Body of pancreas (tissue), 4 donors: ENCODE measurements at regions not wholly inside any gene's neighbourhood (a gene's known extent, or its start where the extent isn't known, plus 50 kb on each side); places are given as distances from the start of the nearest gene placed in this dataset.

Experiments used
- ATAC-seq: fragments of 150-250 bp; one replicate; pipeline ENCODE4 v1.9.1; 2016
- DNase-seq, 4 donors: peaks; one replicate each; pipeline ENCODE4 v3.0.0-alpha.2; 2019
- H3K27ac ChIP-seq, 4 donors: fragments of 200-600 bp; sonication (generic); 1 replicate in 3 of 4; 2 replicates in 1 of 4; pipeline versions ENCODE4 v1.5.1 to v1.6.1; 2016 to 2019; ENCODE audit warnings: mild to moderate bottlenecking in 1 of 4, mixed read lengths in 1 of 4, moderate library complexity in 1 of 4
- H3K27me3 ChIP-seq, 2 donors: fragments of 200-600 bp; sonication (generic); one replicate each; pipeline ENCODE4 v1.6.0; 2016; ENCODE audit warnings: mild to moderate bottlenecking in 1 of 2
- H3K36me3 ChIP-seq, 2 donors: fragments of 200-600 bp; sonication (generic); replicated peaks in 1 of 2; 2 replicates each; pipeline ENCODE4 v1.5.1; 2016; ENCODE audit warnings: low read depth in 2 of 2; ENCODE audit not compliant: insufficient read depth in 1 of 2
- H3K4me1 ChIP-seq: fragments of 200-600 bp; sonication (generic); one replicate; pipeline ENCODE4 v1.6.0; 2016
- H3K4me3 ChIP-seq, 2 donors: fragments of 200-600 bp; sonication (generic); 1 replicate in 1 of 2; 2 replicates in 1 of 2; pipeline ENCODE4 v1.5.1; 2016 to 2019
- H3K9me3 ChIP-seq, 3 donors: fragments of 200-600 bp; sonication (generic); 1 replicate in 2 of 3; 2 replicates in 1 of 3; pipeline ENCODE4 v1.5.1; 2016
- POLR2A ChIP-seq, 3 donors: fragments of 450-650 bp; IDR thresholded peaks; one replicate each; pipeline ENCODE4 v1.6.1; 2016; ENCODE audit warnings: antibody characterized with exemption in 3 of 3, mild to moderate bottlenecking in 2 of 3
- WGBS, 2 donors: methylation state at CpG; one replicate each; pipeline ENCODE4 v1.1.5; 2017; 5-methylcytosine and 5-hydroxymethylcytosine counted together
- intact Hi-C: fragments of 100-400 bp; cut with DNase I; formaldehyde crosslinking; loops from one replicate; pipeline ENCODE4 v1.15.1; 2023
- TF ChIP-seq, protein P1 (sequence below), 7 experiments: fragments of 450-650 bp in 4 of 7; fragments of 200-600 bp in 3 of 7; sonication (generic) in 3 of 7; IDR thresholded peaks; one replicate each; pipeline ENCODE4 v1.5.1; 2016 to 2019; ENCODE audit warnings: antibody characterized with exemption in 7 of 7

GRCh38 chr5:56605231-56605630 lies 210.1 kb upstream of the MAP3K1 start:
- intact Hi-C loops = no loop called here
- 85 to 93% methylated on average over 5 of the region's 5 CpGs for WGBS, 2 donors
- no peaks in the 10 kb centered on the region for H3K27me3 ChIP-seq
- H3K27ac ChIP-seq = no peak overlapping the region
- DNase-seq (no peak), ATAC-seq (no peak)
- no peaks in the 10 kb centered on the region for H3K4me1 ChIP-seq
- no peak overlapping the region for H3K4me3 ChIP-seq
- no peaks in the 10 kb centered on the region for H3K9me3 ChIP-seq
- H3K36me3 ChIP-seq = no peaks in the 10 kb centered on the region
- no peak for TF ChIP-seq POLR2A (IDR thresholded peaks at IDR 0.05)
- TF ChIP-seq, protein P1, sequence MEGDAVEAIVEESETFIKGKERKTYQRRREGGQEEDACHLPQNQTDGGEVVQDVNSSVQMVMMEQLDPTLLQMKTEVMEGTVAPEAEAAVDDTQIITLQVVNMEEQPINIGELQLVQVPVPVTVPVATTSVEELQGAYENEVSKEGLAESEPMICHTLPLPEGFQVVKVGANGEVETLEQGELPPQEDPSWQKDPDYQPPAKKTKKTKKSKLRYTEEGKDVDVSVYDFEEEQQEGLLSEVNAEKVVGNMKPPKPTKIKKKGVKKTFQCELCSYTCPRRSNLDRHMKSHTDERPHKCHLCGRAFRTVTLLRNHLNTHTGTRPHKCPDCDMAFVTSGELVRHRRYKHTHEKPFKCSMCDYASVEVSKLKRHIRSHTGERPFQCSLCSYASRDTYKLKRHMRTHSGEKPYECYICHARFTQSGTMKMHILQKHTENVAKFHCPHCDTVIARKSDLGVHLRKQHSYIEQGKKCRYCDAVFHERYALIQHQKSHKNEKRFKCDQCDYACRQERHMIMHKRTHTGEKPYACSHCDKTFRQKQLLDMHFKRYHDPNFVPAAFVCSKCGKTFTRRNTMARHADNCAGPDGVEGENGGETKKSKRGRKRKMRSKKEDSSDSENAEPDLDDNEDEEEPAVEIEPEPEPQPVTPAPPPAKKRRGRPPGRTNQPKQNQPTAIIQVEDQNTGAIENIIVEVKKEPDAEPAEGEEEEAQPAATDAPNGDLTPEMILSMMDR (IDR thresholded peaks at IDR 0.05) = no peak

- H3K4me3 ChIP-seq = no peak overlapping the region
- H3K9me3 ChIP-seq = no peaks in the 10 kb centered on the region
- TF ChIP-seq, protein P1 (IDR thresholded peaks at IDR 0.05) = no peak
- no peak for TF ChIP-seq POLR2A (IDR thresholded peaks at IDR 0.05)
- intact Hi-C loops = no loop called here
- no peaks in the 10 kb centered on the region for H3K36me3 ChIP-seq
- DNase-seq (no peak), ATAC-seq (no peak)
- WGBS, 2 donors = 78 to 79% methylated on average over 3 of the region's 3 CpGs
- no peaks in the 10 kb centered on the region for H3K4me1 ChIP-seq
- H3K27me3 ChIP-seq = no peaks in the 10 kb centered on the region
- no peak overlapping the region for H3K27ac ChIP-seq
These were observed 213.7 kb upstream of the MAP3K1 start for GRCh38 chr5:56601641-56602071.

DNA sequence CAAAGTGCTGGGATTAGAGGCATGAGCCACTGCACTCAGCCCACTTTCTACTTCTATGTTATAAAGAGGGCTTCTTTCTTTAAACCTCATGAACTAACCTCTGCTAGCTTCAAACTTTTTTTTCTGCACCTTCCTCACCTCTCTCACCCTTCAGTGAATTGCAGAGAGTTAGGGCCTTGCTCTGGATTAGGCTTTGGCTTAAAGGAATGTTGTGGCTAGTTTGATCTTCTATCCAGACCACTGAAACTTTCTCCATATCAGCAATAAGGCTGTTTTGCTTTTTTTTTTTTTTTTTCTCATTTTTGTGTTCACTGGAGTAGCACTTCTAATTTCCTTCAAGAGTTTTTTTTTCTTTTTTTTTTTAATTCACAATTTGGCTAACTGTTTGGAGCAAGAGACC lies 216.4 kb upstream of the MAP3K1 start:
- Histone ChIP-seq H3K27ac (no peak overlapping the region), H3K9me3 (no peaks in the 10 kb centered on the region), H3K4me1 (no peaks in the 10 kb centered on the region), H3K36me3 (no peaks in the 10 kb centered on the region), H3K4me3 (no peak overlapping the region), H3K27me3 (no peaks in the 10 kb centered on the region)
- DNase-seq (no peak), ATAC-seq (no peak)
- TF ChIP-seq POLR2A (IDR thresholded peaks at IDR 0.05) = no peak
- TF ChIP-seq, protein P1 (IDR thresholded peaks at IDR 0.05) = no peak
- intact Hi-C loops = no loop called here

DNA sequence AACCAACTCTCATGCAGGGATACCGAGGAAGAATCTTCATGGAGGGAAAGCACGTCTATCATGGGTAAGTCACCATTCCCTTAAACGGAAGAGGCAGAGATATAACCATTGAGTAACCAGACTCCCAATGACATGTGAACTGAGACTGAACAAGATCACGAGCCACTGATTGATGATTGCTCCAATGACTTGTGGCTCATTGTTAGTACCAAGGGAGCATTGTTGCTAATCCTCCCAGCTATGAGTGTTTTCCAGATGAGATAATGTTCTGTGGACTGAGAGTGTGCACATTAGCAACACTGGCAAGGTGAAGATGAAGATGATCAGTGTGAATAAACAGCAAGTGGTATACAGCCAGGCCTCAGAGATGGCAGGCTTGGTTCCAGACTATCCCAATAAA lies 219.2 kb upstream of the MAP3K1 start:
- no peaks in the 10 kb centered on the region for H3K27me3 ChIP-seq
- no peaks in the 10 kb centered on the region for H3K4me1 ChIP-seq
- TF ChIP-seq, protein P1 (IDR thresholded peaks at IDR 0.05) = no peak
- TF ChIP-seq POLR2A (IDR thresholded peaks at IDR 0.05) = no peak
- ATAC-seq = no peak
- no peak overlapping the region for H3K4me3 ChIP-seq
- no peaks in the 10 kb centered on the region for H3K9me3 ChIP-seq
- WGBS, 2 donors = 88 to 89% methylated on average over 4 of the region's 4 CpGs
- no peak overlapping the region for H3K27ac ChIP-seq
- DNase-seq = no peak
- intact Hi-C loops = no loop called here
- H3K36me3 ChIP-seq = no peaks in the 10 kb centered on the region

- WGBS, 2 donors = 88 to 89% methylated on average over 2 of the region's 2 CpGs
- intact Hi-C loops = no loop called here
These were observed 219.8 kb upstream of the MAP3K1 start for GRCh38 chr5:56595566-56595965.

More at GRCh38 chr5:56595566-56595965, 219.8 kb upstream of the MAP3K1 start:
- Histone ChIP-seq H3K4me1 (no peaks in the 10 kb centered on the region), H3K9me3 (no peaks in the 10 kb centered on the region), H3K27me3 (no peaks in the 10 kb centered on the region), H3K36me3 (no peaks in the 10 kb centered on the region), H3K4me3 (no peak overlapping the region), H3K27ac (no peak overlapping the region)
- ATAC-seq (no peak), DNase-seq (no peak)
- no peak for TF ChIP-seq POLR2A (IDR thresholded peaks at IDR 0.05)
- TF ChIP-seq, protein P1 (IDR thresholded peaks at IDR 0.05) = no peak
